Calu3 (cell line): ENCODE measurements at regions not wholly inside any gene's neighbourhood (a gene's known extent, or its start where the extent isn't known, plus 50 kb on each side); places are given as distances from the start of the nearest gene placed in this dataset.

ENCODE experiments used
- BruUV-seq: library from RNA; stranded (reverse); fragments of 400-500 nt; replicated peaks from 2 replicates; lab custom pipeline; 2021; lab: Mats Ljungman, UMichigan
- CTCF ChIA-PET: fragments of 300-600 bp; sonication (Branson Sonifier 250); formaldehyde crosslinking; loops from one replicate; lab custom pipeline; 2022; ENCODE audit warnings: antibody characterized with exemption; lab: Charles Lee
- DNase-seq: peaks from one replicate; pipeline ENCODE4 v3.0.0; 2022
- H3K27ac Mint-ChIP-seq: one replicate; pipeline ENCODE4 v1.8.0; 2022; ENCODE audit warnings: mixed read lengths; ENCODE audit not compliant: unreplicated experiment
- H3K27me3 Mint-ChIP-seq: one replicate; pipeline ENCODE4 v1.8.0; 2022; ENCODE audit warnings: mixed read lengths; ENCODE audit not compliant: unreplicated experiment
- H3K36me3 Mint-ChIP-seq: one replicate; pipeline ENCODE4 v1.8.0; 2022; ENCODE audit warnings: mild to moderate bottlenecking, moderate library complexity, mixed read lengths; ENCODE audit not compliant: insufficient read depth, unreplicated experiment
- H3K4me1 Mint-ChIP-seq: one replicate; pipeline ENCODE4 v1.8.0; 2022; ENCODE audit warnings: mild to moderate bottlenecking, low read depth, mixed read lengths; ENCODE audit not compliant: unreplicated experiment
- H3K4me3 Mint-ChIP-seq: one replicate; pipeline ENCODE4 v1.8.0; 2022; ENCODE audit warnings: mild to moderate bottlenecking, low read depth, moderate library complexity, mixed read lengths; ENCODE audit not compliant: unreplicated experiment
- H3K9me3 Mint-ChIP-seq: one replicate; pipeline ENCODE4 v1.8.0; 2022; ENCODE audit warnings: low read depth, mixed read lengths; ENCODE audit not compliant: unreplicated experiment
- intact Hi-C: fragments of 100-400 bp; cut with micrococcal nuclease; formaldehyde crosslinking; loops from one replicate; pipeline ENCODE4 v1.10.0; 2022; ENCODE audit not compliant: unreplicated experiment
- TF ChIP-seq, protein P1 (sequence below): fragments of 200-600 bp; IDR thresholded peaks from one replicate; pipeline ENCODE4 v1.8.0; 2022; ENCODE audit warnings: antibody characterized with exemption; ENCODE audit not compliant: unreplicated experiment

DNA sequence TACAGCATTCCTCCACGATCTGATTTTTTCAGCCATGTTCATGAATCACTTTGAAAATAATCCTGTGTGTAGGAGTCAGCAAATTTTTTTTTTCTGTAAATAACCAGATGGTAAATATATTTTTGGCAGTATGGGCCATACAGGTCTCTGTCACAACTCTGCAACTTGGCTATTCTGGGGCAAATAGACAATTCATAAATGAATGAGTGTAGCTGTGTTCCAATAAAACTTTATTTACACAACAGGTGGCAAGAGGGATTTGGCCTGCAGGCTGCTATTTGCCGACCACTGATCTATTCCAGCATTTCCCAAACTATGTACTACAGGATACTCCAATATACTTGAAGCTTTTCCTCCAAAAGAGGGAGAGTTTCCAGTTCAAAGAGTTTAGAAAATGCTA is 78.7 kb upstream of the SVIL start:
- Mint-ChIP-seq H3K27me3 (no peaks in the 10 kb centered on the region), H3K36me3 (peaks cover 55% of the 10 kb centered on the region), H3K27ac (no peak overlapping the region), H3K9me3 (no peaks in the 10 kb centered on the region), H3K4me1 (peaks cover 39% of the 10 kb centered on the region), H3K4me3 (no peak overlapping the region)
- intact Hi-C loops: no loop called here
- DNase-seq: no peak
- BruUV-seq: no TSS peak
- CTCF ChIA-PET: no interaction called here
- TF ChIP-seq, protein P1, sequence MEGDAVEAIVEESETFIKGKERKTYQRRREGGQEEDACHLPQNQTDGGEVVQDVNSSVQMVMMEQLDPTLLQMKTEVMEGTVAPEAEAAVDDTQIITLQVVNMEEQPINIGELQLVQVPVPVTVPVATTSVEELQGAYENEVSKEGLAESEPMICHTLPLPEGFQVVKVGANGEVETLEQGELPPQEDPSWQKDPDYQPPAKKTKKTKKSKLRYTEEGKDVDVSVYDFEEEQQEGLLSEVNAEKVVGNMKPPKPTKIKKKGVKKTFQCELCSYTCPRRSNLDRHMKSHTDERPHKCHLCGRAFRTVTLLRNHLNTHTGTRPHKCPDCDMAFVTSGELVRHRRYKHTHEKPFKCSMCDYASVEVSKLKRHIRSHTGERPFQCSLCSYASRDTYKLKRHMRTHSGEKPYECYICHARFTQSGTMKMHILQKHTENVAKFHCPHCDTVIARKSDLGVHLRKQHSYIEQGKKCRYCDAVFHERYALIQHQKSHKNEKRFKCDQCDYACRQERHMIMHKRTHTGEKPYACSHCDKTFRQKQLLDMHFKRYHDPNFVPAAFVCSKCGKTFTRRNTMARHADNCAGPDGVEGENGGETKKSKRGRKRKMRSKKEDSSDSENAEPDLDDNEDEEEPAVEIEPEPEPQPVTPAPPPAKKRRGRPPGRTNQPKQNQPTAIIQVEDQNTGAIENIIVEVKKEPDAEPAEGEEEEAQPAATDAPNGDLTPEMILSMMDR: no peak

DNA sequence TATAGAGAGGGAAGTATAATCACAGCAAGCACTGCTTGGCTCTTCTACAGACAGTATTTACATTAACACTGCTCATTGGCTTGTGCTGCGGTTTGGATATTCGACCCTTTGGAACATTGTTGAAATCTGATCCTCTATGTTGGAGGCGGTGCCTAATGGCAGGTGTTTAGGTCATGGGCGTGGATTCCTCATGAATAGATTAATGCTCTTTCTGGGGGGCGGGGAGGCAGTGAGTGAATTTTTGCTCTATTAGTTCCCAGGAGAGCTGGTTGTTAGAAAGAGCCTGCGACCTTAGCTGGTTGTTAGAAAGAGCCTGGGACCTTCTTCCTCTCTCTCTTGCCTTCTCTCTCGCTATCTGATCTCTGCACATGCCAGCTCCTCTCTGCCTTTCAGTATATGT is 77.3 kb upstream of the SVIL start:
- peak; percentile 53 for DNase-seq
- H3K4me1 Mint-ChIP-seq: peaks cover 39% of the 10 kb centered on the region
- no peaks in the 10 kb centered on the region for H3K27me3 Mint-ChIP-seq
- CTCF ChIA-PET: no interaction called here
- H3K27ac Mint-ChIP-seq: peak overlapping the region; percentile 12
- no peaks in the 10 kb centered on the region for H3K9me3 Mint-ChIP-seq
- H3K4me3 Mint-ChIP-seq: no peak overlapping the region
- BruUV-seq: no TSS peak
- TF ChIP-seq, protein P1: no peak
- peaks cover 51% of the 10 kb centered on the region for H3K36me3 Mint-ChIP-seq
- intact Hi-C loops: no loop called here

DNA sequence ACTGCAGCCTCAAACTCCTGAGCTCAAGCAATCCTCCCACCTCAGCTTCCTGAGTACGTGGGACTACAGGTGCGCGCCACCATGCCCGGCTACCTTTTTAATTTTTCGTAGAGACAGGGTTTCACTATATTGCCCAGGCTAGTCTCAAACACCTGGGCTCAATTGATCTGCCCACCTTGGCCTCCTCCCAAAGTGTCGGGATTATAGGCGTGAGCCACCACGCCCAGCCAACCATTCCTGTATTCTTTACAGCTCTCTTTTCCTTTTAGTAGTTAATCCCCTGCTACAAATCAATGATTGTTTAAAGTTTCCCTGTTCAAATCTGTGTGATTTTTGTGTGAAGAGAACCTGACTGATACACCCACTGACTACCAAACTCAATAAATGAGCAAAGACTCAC is 75.4 kb upstream of the SVIL start:
- no TSS peak for BruUV-seq
- Mint-ChIP-seq H3K9me3 (no peaks in the 10 kb centered on the region), H3K4me1 (peaks cover 22% of the 10 kb centered on the region), H3K27ac (no peak overlapping the region), H3K27me3 (no peaks in the 10 kb centered on the region), H3K4me3 (no peak overlapping the region), H3K36me3 (peaks cover 50% of the 10 kb centered on the region)
- intact Hi-C loops: no loop called here
- TF ChIP-seq, protein P1: no peak
- DNase-seq: no peak
- CTCF ChIA-PET: interaction anchor here (1.1 kb wide), 1 partner anchor 53 kb away, joined by 8 read pairs; no protein-coding TSS in a partner anchor

DNA sequence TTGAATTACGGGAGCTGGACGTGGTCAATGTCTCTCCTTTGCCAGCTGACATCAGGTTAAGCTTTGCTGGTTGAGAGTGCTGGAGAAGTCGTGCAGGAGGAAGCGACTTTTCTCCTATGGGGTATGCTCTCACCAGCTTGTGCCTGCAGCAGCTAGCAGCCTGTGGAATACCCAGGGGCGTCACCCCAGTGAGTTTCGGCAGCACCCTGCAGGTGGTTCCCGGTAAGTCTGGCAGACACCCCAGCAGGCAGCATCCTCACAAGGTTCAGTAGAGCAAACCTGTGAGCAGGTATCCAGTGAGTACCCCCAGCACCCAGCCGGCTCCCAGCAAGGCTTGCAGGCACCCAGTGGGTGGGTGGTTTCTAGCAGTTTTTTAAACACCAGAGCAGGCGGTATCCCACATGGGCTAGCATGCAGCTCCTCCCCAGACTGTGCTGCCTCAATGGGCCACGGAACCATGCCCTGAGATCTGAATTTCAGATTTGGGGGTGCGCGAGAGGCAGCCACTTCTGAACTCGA is 74.8 kb upstream of the SVIL start:
- CTCF ChIA-PET: interaction anchor here (1.1 to 1.4 kb wide), 2 partner anchors 23 to 53 kb away, joined by 3 to 8 read pairs; no protein-coding TSS in a partner anchor
- H3K27ac Mint-ChIP-seq: no peak overlapping the region
- TF ChIP-seq, protein P1: no peak

More for the DNA sequence above, 74.8 kb upstream of the SVIL start:
- no peaks in the 10 kb centered on the region for H3K9me3 Mint-ChIP-seq
- no peak for DNase-seq
- no peaks in the 10 kb centered on the region for H3K27me3 Mint-ChIP-seq
- H3K4me3 Mint-ChIP-seq: no peak overlapping the region
- intact Hi-C loops: no loop called here
- no TSS peak for BruUV-seq
- peaks cover 52% of the 10 kb centered on the region for H3K36me3 Mint-ChIP-seq
- H3K4me1 Mint-ChIP-seq: peaks cover 22% of the 10 kb centered on the region
